ENCODE measurements at regions not wholly inside any gene's neighbourhood (a gene's known extent, or its start where the extent isn't known, plus 50 kb on each side); places are given as distances from the start of the nearest gene placed in this dataset.

- TF ChIP-seq CTCF (IDR thresholded peaks at IDR 0.05) (no peak), ZFX (IDR thresholded peaks at IDR 0.05; ENCODE audit: borderline replicate concordance) (no peak)
Observed at GRCh38 chr2:220753486-220753885, 818.6 kb downstream of the EPHA4 start.

All from 22Rv1 (cell line).